HCT116 (cell line): ENCODE measurements at regions not wholly inside any gene's neighbourhood (a gene's known extent, or its start where the extent isn't known, plus 50 kb on each side); places are given as distances from the start of the nearest gene placed in this dataset.

Source experiments
- ATAC-seq: fragments of 200-7000 bp; cut with Tn5 transposase; 2 replicates; pipeline ENCODE4 v1.9.1; 2020; ENCODE audit warnings: mild to moderate bottlenecking, moderate library complexity
- BruUV-seq: library from RNA; stranded (reverse); fragments of 400-500 nt; replicated peaks from 2 replicates; lab custom pipeline; 2021; lab: Mats Ljungman, UMichigan
- CTCF ChIA-PET: fragments of 300-600 bp; sonication (Branson Sonifier 250); formaldehyde crosslinking; loops from one replicate; lab custom pipeline; 2021; ENCODE audit warnings: antibody characterized with exemption; lab: Charles Lee
- POLR2A ChIA-PET: fragments of 300-600, 350-600 bp; sonication (Branson Sonifier 250); formaldehyde crosslinking; loops from one replicate; lab custom pipeline; 2021; ENCODE audit warnings: antibody characterized with exemption; lab: Charles Lee
- RAD21 ChIA-PET, 2 experiments: fragments of 300-600 bp; sonication (Branson Sonifier 250); formaldehyde crosslinking; loops; one replicate each; lab custom pipeline; 2023; ENCODE audit warnings: low total read pairs in 2 of 2; ENCODE audit not compliant: uncharacterized antibody in 2 of 2, unreplicated experiment in 2 of 2, low non-redundant PET in 1 of 2; lab: Charles Lee
- DNase-seq: peaks from one replicate; pipeline ENCODE4 v3.0.0-alpha.2; 2010; ENCODE audit warnings: low read depth, low spot score
- H2AFZ ChIP-seq: fragments of 200-600 bp; shearing (Covaris generic), sonication (generic); 2 replicates; pipeline ENCODE4 v1.6.1; 2017; ENCODE audit warnings: low read depth, mixed run types, mixed read lengths, antibody characterized with exemption, low read length; ENCODE audit not compliant: poor library complexity, severe bottlenecking
- H3K27ac ChIP-seq: 2 replicates; pipeline ENCODE4 v1.5.1; 2012; ENCODE audit warnings: low read depth, low read length
- H3K27me3 ChIP-seq: fragments of 200-600 bp; sonication (generic); 2 replicates; pipeline ENCODE4 v1.6.1; 2016; ENCODE audit warnings: mixed run types, low read length, mixed read lengths; ENCODE audit not compliant: insufficient read depth
- H3K36me3 ChIP-seq, 2 experiments: fragments of 200-500 bp in 1 of 2; fragments of 200-600 bp in 1 of 2; sonication (Bioruptor generic) in 1 of 2; sonication (generic) in 1 of 2; 2 replicates each; pipeline versions ENCODE4 v1.5.1 to v1.6.1; 2014 to 2016; ENCODE audit warnings: low read length in 2 of 2, inconsistent platforms in 1 of 2, mixed read lengths in 1 of 2, mixed run types in 1 of 2; ENCODE audit not compliant: insufficient read depth in 2 of 2, control insufficient read depth in 1 of 2
- H3K4me1 ChIP-seq, 2 experiments: fragments of 200-600 bp in 1 of 2; sonication (generic) in 1 of 2; 2 replicates each; pipeline versions ENCODE4 v1.5.1 to v1.6.1; 2012 to 2017; ENCODE audit warnings: low read length in 2 of 2, inconsistent platforms in 1 of 2, mild to moderate bottlenecking in 1 of 2, mixed read lengths in 1 of 2, mixed run types in 1 of 2, moderate library complexity in 1 of 2; ENCODE audit not compliant: insufficient read depth in 2 of 2, control insufficient read depth in 1 of 2
- H3K4me2 ChIP-seq: fragments of 200-600 bp; sonication (generic); 2 replicates; pipeline ENCODE4 v1.6.1; 2017; ENCODE audit warnings: mixed run types, low read length, mixed read lengths
- H3K4me3 ChIP-seq, 2 experiments: fragments of 200-600 bp in 1 of 2; sonication (generic) in 1 of 2; replicated peaks in 1 of 2; 2 replicates each; pipeline ENCODE4 v1.5.1; 2011 to 2016; ENCODE audit warnings: low read length in 2 of 2, control low read depth in 1 of 2, low read depth in 1 of 2, mild to moderate bottlenecking in 1 of 2, mixed read lengths in 1 of 2, mixed run types in 1 of 2
- H3K79me2 ChIP-seq: fragments of 200-600 bp; sonication (generic); 2 replicates; pipeline ENCODE4 v1.6.1; 2017; ENCODE audit warnings: mild to moderate bottlenecking, mixed run types, low read length, moderate library complexity, mixed read lengths; ENCODE audit not compliant: insufficient read depth
- H3K9ac ChIP-seq: fragments of 200-600 bp; sonication (generic); 2 replicates; pipeline ENCODE4 v1.6.1; 2016; ENCODE audit warnings: low read length, mixed read lengths
- H3K9me2 ChIP-seq: fragments of 200-600 bp; sonication (generic), shearing (Covaris generic); 2 replicates; pipeline ENCODE4 v1.6.1; 2017; ENCODE audit warnings: mixed run types, mild to moderate bottlenecking, moderate library complexity; ENCODE audit not compliant: insufficient read depth
- H3K9me3 ChIP-seq, 2 experiments: fragments of 200-500 bp in 1 of 2; fragments of 200-600 bp in 1 of 2; sonication (Bioruptor generic) in 1 of 2; sonication (generic) in 1 of 2; 2 replicates each; pipeline ENCODE4 v1.6.1; 2014 to 2017; ENCODE audit warnings: low read length in 2 of 2, mixed read lengths in 2 of 2, inconsistent platforms in 1 of 2, low read depth in 1 of 2, mild to moderate bottlenecking in 1 of 2, mixed run types in 1 of 2, moderate library complexity in 1 of 2; ENCODE audit not compliant: control insufficient read depth in 1 of 2, insufficient read depth in 1 of 2
- H4K20me1 ChIP-seq: fragments of 200-600 bp; sonication (generic), shearing (Covaris generic); 2 replicates; pipeline ENCODE4 v1.6.1; 2017; ENCODE audit warnings: mixed run types, mild to moderate bottlenecking, moderate library complexity; ENCODE audit not compliant: insufficient read depth
- CBX3 ChIP-seq: IDR thresholded peaks from 2 replicates; pipeline ENCODE4 v1.6.1; 2012; ENCODE audit warnings: low read depth
- CEBPB ChIP-seq: IDR thresholded peaks from 2 replicates; pipeline ENCODE4 v1.6.1; 2012; ENCODE audit warnings: low read depth
- EGR1 ChIP-seq: IDR thresholded peaks from 2 replicates; pipeline ENCODE4 v1.6.1; 2012; ENCODE audit warnings: low read depth
- ELF1 ChIP-seq: IDR thresholded peaks from 2 replicates; pipeline ENCODE4 v1.6.1; 2012; ENCODE audit warnings: low read depth, borderline replicate concordance
- EZH2 ChIP-seq: fragments of 200-600 bp; sonication (generic); IDR thresholded peaks from 2 replicates; pipeline ENCODE4 v1.6.1; 2017; ENCODE audit warnings: antibody characterized with exemption, mixed run types
- EZH2phosphoT487 ChIP-seq: fragments of 200-600 bp; IDR thresholded peaks from 2 replicates; pipeline ENCODE4 v1.6.1; 2018; ENCODE audit warnings: antibody characterized with exemption, borderline replicate concordance
- FOSL1 ChIP-seq: IDR thresholded peaks from 2 replicates; pipeline ENCODE4 v1.6.1; 2012; ENCODE audit warnings: low read depth
- JUND ChIP-seq: IDR thresholded peaks from 2 replicates; pipeline ENCODE4 v1.6.1; 2012
- MAX ChIP-seq: IDR thresholded peaks from 2 replicates; pipeline ENCODE4 v1.6.1; 2012
- POLR2A ChIP-seq: IDR thresholded peaks from 2 replicates; pipeline ENCODE4 v1.7.0; 2011; ENCODE audit warnings: borderline replicate concordance; ENCODE audit not compliant: insufficient read depth, insufficient read length; ENCODE audit errors: extremely low read depth
- REST ChIP-seq: IDR thresholded peaks from 2 replicates; pipeline ENCODE4 v1.6.1; 2012; ENCODE audit warnings: low read depth
- SIN3A ChIP-seq: IDR thresholded peaks from 2 replicates; pipeline ENCODE4 v1.6.1; 2012; ENCODE audit warnings: low read depth
- SP1 ChIP-seq: IDR thresholded peaks from 2 replicates; pipeline ENCODE4 v1.6.1; 2012; ENCODE audit warnings: low read depth
- SRF ChIP-seq: IDR thresholded peaks from 2 replicates; pipeline ENCODE4 v1.6.1; 2012; ENCODE audit warnings: low read depth
- TCF7L2 ChIP-seq: IDR thresholded peaks from 2 replicates; pipeline ENCODE4 v1.7.0; 2011; ENCODE audit warnings: borderline replicate concordance, inconsistent platforms; ENCODE audit not compliant: insufficient read depth, insufficient read length; ENCODE audit errors: extremely low read depth
- YY1 ChIP-seq: IDR thresholded peaks from 2 replicates; pipeline ENCODE4 v1.6.1; 2011; ENCODE audit warnings: low read length, low read depth, moderate library complexity, mild to moderate bottlenecking; ENCODE audit not compliant: insufficient replicate concordance; ENCODE audit errors: extremely low read depth
- ZNF274 ChIP-seq: fragments of 200-500 bp; sonication (Bioruptor generic); IDR thresholded peaks from 2 replicates; pipeline ENCODE4 v1.6.1; 2014; ENCODE audit warnings: mild to moderate bottlenecking, low read depth, low read length, inconsistent platforms
- intact Hi-C: fragments of 100-400 bp; cut with micrococcal nuclease; formaldehyde crosslinking; loops from 2 replicates; pipeline ENCODE4 v1.10.0; 2022

- no peak overlapping the region for H3K4me3 ChIP-seq
- H3K9me3 ChIP-seq, result no peaks in the 10 kb centered on the region
- no peaks in the 10 kb centered on the region for H3K9me2 ChIP-seq
- RAD21 ChIA-PET, result no interaction called here
- ATAC-seq (no peak), DNase-seq (no peak)
- no peaks in the 10 kb centered on the region for H3K36me3 ChIP-seq
- BruUV-seq, result no TSS peak
- no peak overlapping the region for H3K27ac ChIP-seq
- no peaks in the 10 kb centered on the region for H3K79me2 ChIP-seq
- no peak overlapping the region for H3K4me2 ChIP-seq
- H4K20me1 ChIP-seq, result no peaks in the 10 kb centered on the region
- no peak overlapping the region for H3K9ac ChIP-seq
- CTCF ChIA-PET, result no interaction called here
- H3K4me1 ChIP-seq, result no peaks in the 10 kb centered on the region
- TF ChIP-seq SP1, result no peak
- no peak for TF ChIP-seq REST
- no peak for TF ChIP-seq FOSL1
- no peak for TF ChIP-seq CBX3
- TF ChIP-seq POLR2A, result no peak
- TF ChIP-seq TCF7L2, result no peak
- TF ChIP-seq ELF1, result no peak
- TF ChIP-seq SRF, result no peak
- no peak for TF ChIP-seq SIN3A
- TF ChIP-seq CEBPB, result no peak
- no peak for TF ChIP-seq EZH2
- no peak for TF ChIP-seq YY1
- TF ChIP-seq JUND, result no peak
- no peak for TF ChIP-seq ZNF274
- no peak for TF ChIP-seq EZH2phosphoT487
- TF ChIP-seq MAX, result no peak
- no peak for TF ChIP-seq EGR1
- POLR2A ChIA-PET, result no interaction called here
- no peak overlapping the region for H2AFZ ChIP-seq
- H3K27me3 ChIP-seq, result peaks cover 7% of the 10 kb centered on the region; the same call in 1 of the 2 replicates
- intact Hi-C loops, result no loop called here
Observed at GRCh38 chr1:3954170-3955169, 54.4 kb upstream of the C1orf174 start.
